Coronary artery (tissue), 2 donors: ENCODE measurements at regions not wholly inside any gene's neighbourhood (a gene's known extent, or its start where the extent isn't known, plus 50 kb on each side); places are given as distances from the start of the nearest gene placed in this dataset.
A peak's percentile ranks its signal among the peaks of the same experiment; 100 is the strongest.

Experiments
- DNase-seq: peaks from one replicate; pipeline ENCODE4 v3.0.0-alpha.2; 2017; ENCODE audit warnings: low spot score
- H3K27ac ChIP-seq, 2 donors: fragments of 200-600 bp; sonication (generic); one replicate each; pipeline ENCODE4 v1.5.1; 2016 to 2019
- H3K4me3 ChIP-seq: fragments of 200-600 bp; sonication (generic); 2 replicates; pipeline ENCODE4 v1.5.1; 2016; ENCODE audit warnings: mild to moderate bottlenecking, moderate library complexity
- TF ChIP-seq, protein P1 (sequence below): fragments of 200-600 bp; sonication (generic); IDR thresholded peaks from one replicate; pipeline ENCODE4 v1.5.1; 2019; ENCODE audit warnings: antibody characterized with exemption

- DNase-seq = peak; percentile 61
- no peak overlapping the region for H3K4me3 ChIP-seq
- no peak overlapping the region for H3K27ac ChIP-seq
- TF ChIP-seq, protein P1, sequence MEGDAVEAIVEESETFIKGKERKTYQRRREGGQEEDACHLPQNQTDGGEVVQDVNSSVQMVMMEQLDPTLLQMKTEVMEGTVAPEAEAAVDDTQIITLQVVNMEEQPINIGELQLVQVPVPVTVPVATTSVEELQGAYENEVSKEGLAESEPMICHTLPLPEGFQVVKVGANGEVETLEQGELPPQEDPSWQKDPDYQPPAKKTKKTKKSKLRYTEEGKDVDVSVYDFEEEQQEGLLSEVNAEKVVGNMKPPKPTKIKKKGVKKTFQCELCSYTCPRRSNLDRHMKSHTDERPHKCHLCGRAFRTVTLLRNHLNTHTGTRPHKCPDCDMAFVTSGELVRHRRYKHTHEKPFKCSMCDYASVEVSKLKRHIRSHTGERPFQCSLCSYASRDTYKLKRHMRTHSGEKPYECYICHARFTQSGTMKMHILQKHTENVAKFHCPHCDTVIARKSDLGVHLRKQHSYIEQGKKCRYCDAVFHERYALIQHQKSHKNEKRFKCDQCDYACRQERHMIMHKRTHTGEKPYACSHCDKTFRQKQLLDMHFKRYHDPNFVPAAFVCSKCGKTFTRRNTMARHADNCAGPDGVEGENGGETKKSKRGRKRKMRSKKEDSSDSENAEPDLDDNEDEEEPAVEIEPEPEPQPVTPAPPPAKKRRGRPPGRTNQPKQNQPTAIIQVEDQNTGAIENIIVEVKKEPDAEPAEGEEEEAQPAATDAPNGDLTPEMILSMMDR = no peak
These were observed 270.4 kb downstream of the ENC1 start for GRCh38 chr5:74370168-74370567.

GRCh38 chr5:74369173-74369572, 271.4 kb downstream of the ENC1 start:
- H3K27ac ChIP-seq = no peak overlapping the region
- no peak overlapping the region for H3K4me3 ChIP-seq
- TF ChIP-seq, protein P1 = no peak
- peak; percentile 58 for DNase-seq

DNA sequence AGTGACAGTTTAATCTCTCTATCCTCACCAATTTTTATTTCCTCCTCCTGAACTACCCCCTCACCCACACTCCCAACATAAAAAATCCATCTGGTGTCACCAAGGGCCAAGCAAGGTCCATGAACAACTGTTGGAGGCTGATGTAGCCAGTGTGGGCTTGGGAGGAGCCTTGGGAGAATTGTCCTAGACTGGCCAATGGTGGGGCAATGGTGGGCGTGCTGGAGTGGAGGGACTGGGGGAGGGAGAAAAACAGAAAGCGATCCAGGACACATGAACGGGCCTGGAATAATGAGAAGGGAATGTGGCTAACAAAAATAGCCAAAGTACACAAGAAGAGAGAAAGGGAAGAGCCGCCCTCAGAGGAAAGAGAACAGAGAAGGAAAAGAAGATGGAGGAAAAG, 272.6 kb downstream of the ENC1 start:
- no peak for DNase-seq
- H3K27ac ChIP-seq = peak overlapping the region in 1 of 2 donors; percentile 21
- H3K4me3 ChIP-seq = no peak overlapping the region

DNA sequence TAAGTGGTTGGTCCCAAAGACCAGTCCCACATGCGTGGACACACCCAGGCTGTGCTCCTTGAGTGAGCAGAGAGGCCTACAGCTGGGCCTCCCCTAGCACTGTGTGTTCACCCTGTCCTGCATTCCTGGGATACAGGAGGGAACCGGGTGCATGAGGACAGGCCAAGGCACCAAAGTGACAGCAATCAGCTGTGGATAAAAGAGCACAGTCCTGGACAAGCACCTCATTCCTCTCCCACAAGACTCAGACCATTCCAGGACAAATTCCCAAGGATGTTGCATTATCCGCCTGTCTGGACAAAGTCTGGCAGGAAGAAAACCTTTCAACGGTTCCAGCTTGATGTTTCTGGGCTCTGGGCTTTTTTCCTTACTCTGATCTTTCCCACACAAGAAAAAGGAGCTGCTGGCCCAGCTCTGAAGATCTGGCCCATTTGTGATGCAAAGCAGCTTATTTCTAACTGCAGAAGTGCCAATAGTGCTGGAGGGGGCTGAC, 273.2 kb downstream of the ENC1 start:
- Histone ChIP-seq H3K4me3 (no peak overlapping the region), H3K27ac (peak overlapping the region in 1 of 2 donors; percentile 21)
- no peak for DNase-seq
- TF ChIP-seq, protein P1 = no peak

More for the DNA sequence above, 272.6 kb downstream of the ENC1 start:
- TF ChIP-seq, protein P1 = no peak

DNA sequence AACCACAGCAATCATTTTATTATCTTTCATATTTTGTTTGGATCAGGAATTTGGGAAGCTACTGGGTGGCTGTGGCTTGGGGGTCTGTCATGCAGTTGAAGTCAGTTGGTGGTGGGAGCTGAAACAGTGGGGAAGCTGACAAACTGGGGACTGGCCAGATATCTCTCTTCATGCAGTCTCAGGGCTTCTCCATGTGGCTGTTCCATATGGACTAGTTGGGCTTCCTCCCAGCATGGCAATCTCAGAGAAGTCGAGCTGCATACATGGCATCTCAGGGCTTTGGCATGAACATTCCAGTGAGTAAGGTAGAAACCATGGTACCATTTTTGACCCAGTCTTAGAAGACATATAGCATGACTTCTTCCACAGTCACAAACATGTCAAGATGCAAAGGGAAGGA, 274.8 kb downstream of the ENC1 start:
- no peak overlapping the region for H3K27ac ChIP-seq
- TF ChIP-seq, protein P1 = no peak
- DNase-seq = no peak
- no peak overlapping the region for H3K4me3 ChIP-seq

- H3K4me3 ChIP-seq = no peak overlapping the region
These were observed 276.0 kb downstream of the ENC1 start for GRCh38 chr5:74364507-74364906.

GRCh38 chr5:74363603-74364205, 276.8 kb downstream of the ENC1 start:
- TF ChIP-seq, protein P1 = no peak
- DNase-seq = no peak
- Histone ChIP-seq H3K27ac (no peak overlapping the region), H3K4me3 (no peak overlapping the region)

More at GRCh38 chr5:74364507-74364906, 276.0 kb downstream of the ENC1 start:
- TF ChIP-seq, protein P1 = no peak
- H3K27ac ChIP-seq = no peak overlapping the region
- no peak for DNase-seq
